Heart left ventricle (tissue), 13 donors: ENCODE measurements at regions not wholly inside any gene's neighbourhood (a gene's known extent, or its start where the extent isn't known, plus 50 kb on each side); places are given as distances from the start of the nearest gene placed in this dataset.

Source experiments
- POLR2A ChIP-seq, 2 donors: fragments of 450-650 bp; IDR thresholded peaks; one replicate each; pipeline ENCODE4 v1.6.1; 2017; ENCODE audit warnings: antibody characterized with exemption in 2 of 2, mild to moderate bottlenecking in 2 of 2, moderate library complexity in 2 of 2
- TF ChIP-seq, protein P1 (sequence below), 12 donors: fragments of 200-600 bp; sonication (generic) in 4 of 12; IDR thresholded peaks; one replicate each; pipeline versions ENCODE4 v1.5.0 to v1.8.0; 2018 to 2022; ENCODE audit warnings: antibody characterized with exemption in 12 of 12, mild to moderate bottlenecking in 5 of 12
- donor health status: ischemic (EF 13 %, LVEDD 7.1; RV severe dilation, severe dysfunction).
- donor health status: DM: no; HTN: yes; CAD: no.
- donor health status: DM: no; HTN: no; CAD: no.
- donor health status: ischemic (EF 25% LVEDD 6.9; RV normal size, moderate dysfunction).
- donor health status: ischemic (EF 25% LVEDD 5.7; RV mildly dilated, moderate dysfunction).
- donor health status: ischemic (EF 35%, LVEDD 5.7; RV mildly dilated, moderate dysfunction).
- donor health status: nonischemic (EF 11% LVEDD 7.7; RV severe dilation, severe dysfunction).
- donor health status: DM: yes; HTN: yes; CAD: no.
- donor health status: PGD.
- donor health status: ischemic (EF 29% LVEDD 5.4; RV normal size, mild dysfunction).
- donor health status: nonischemic (EF 23%, LVEDD 6.1; RV moderate dilation, normal function).

DNA sequence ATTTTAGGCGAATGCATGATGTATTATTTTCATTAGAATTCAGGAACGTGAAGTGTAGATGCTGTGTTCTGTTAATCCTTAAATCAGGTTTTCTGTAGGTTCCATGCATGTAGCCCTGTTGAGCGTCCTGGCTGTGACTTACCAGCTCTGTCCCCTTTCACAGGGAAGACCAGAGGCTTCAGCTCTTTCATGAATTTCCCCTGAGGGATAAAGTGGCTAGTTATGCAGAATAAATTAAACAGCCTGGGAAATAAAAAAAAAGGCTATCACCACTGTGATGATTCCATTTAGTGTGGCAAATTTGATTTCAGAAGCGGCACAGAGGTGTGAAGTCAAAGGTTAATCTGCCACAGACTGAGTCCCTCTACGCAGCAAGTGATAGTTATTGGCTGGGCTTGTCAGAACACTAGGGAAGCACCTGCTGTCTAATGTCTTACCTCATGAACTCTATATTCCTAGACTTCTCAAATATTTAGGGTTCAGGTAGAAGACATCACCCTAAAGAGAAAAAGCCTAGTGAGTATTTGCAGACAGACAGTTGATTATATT lies 61.6 kb upstream of the LINC00305 start:
- TF ChIP-seq, protein P1, sequence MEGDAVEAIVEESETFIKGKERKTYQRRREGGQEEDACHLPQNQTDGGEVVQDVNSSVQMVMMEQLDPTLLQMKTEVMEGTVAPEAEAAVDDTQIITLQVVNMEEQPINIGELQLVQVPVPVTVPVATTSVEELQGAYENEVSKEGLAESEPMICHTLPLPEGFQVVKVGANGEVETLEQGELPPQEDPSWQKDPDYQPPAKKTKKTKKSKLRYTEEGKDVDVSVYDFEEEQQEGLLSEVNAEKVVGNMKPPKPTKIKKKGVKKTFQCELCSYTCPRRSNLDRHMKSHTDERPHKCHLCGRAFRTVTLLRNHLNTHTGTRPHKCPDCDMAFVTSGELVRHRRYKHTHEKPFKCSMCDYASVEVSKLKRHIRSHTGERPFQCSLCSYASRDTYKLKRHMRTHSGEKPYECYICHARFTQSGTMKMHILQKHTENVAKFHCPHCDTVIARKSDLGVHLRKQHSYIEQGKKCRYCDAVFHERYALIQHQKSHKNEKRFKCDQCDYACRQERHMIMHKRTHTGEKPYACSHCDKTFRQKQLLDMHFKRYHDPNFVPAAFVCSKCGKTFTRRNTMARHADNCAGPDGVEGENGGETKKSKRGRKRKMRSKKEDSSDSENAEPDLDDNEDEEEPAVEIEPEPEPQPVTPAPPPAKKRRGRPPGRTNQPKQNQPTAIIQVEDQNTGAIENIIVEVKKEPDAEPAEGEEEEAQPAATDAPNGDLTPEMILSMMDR (IDR thresholded peaks at IDR 0.05): no peak
- TF ChIP-seq POLR2A (IDR thresholded peaks at IDR 0.05): no peak
